NOMO-1 (cell line): ENCODE measurements at regions not wholly inside any gene's neighbourhood (a gene's known extent, or its start where the extent isn't known, plus 50 kb on each side); places are given as distances from the start of the nearest gene placed in this dataset.

Experiments
- DNase-seq, 2 experiments: peaks; one replicate each; lab custom pipeline; 2025; ENCODE audit not compliant: unreplicated experiment in 2 of 2; lab: John Stamatoyannopoulos, UW

DNA sequence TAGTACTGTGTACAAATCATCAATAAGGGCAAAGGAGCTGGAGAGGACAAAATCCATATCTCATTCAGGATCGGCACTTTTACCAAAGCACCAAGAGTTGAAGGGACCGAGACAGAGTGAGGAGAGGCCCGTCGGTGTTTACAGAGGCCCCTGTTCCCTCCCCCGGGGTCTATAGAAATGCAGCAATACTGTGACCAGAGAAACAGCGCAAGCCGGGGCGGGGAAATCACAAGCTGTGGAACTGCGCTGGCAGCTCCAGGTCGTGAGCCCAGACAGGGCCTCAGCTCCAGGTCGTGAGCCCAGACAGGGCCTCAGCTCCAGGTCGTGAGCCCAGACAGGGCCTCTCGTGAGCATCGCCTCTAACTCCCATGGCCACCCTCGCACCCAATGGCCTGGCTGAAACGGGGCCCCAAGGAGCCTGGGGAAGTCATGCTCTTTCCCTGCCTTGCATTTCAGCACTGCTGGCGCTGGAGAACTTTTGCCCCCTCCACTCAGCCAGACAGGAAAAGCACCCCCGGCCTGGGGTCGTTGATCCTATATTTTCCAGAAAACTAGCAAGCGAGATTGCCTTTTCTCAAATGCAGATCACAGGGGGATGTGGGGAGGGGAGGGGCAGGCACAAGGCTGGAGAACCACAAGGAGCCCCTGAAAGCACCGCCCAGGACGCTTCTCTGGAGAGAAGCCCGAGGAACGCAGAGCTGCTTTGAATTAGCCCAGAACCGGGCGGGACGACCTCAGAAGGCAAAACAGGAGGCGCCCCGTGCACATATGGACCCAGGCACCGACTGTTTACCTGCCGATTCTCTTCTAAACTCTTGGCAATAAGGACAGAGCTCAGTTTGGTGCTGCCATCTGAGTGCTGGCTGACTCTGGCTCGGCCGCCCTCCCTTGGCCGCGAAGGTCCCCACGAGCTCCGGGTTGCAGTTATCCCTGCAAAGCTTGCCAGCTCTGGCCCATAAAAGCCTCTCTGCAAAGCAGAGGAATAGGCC, 223.7 kb downstream of the ACKR3 start:
- DNase-seq, result no peak

DNA sequence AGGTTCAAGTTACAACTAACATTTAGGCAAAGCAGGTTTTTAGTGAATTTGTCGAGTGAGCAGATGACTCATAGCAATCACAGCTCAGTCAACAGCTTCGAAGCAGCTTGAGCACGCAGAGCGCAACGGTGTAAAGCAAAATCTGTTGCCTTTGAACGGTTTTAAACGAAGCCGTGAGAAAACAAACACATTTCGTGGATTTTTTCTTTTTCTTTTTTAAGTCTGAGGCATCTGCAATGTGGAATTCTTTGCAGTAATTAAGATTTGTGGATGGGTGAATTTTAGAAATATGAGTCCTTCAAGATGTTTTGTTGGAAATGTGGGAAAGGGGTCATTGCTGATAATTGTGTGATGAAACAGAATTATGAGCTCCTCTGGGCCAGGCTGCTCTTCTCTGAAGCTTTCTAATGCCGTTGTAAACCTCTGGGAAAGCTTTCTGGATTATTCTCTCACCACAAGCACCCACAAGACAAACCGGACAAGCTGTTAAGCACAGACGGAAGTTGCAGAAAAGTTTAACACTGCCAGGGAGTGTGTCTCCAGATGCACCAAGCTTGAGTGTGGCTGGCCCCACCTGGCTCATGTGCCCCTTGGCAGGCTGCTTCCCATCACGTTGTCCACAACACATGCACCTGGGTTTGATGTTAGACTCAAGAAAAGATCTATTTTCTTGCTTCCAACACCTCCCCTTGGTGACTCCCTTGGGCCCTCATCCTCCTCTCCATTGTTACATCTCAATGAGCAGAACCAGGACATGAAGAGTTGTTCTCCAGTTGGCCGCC, 224.7 kb downstream of the ACKR3 start:
- DNase-seq, result no peak

- no peak for DNase-seq
These were observed 225.7 kb downstream of the ACKR3 start for GRCh38 chr2:236795169-236795860.

- DNase-seq, result no peak
These were observed 226.2 kb downstream of the ACKR3 start for GRCh38 chr2:236795861-236796219.

- DNase-seq, result no peak
These were observed 226.6 kb downstream of the ACKR3 start for GRCh38 chr2:236796236-236796635.

GRCh38 chr2:236797411-236797810, 227.8 kb downstream of the ACKR3 start:
- DNase-seq, result no peak

DNA sequence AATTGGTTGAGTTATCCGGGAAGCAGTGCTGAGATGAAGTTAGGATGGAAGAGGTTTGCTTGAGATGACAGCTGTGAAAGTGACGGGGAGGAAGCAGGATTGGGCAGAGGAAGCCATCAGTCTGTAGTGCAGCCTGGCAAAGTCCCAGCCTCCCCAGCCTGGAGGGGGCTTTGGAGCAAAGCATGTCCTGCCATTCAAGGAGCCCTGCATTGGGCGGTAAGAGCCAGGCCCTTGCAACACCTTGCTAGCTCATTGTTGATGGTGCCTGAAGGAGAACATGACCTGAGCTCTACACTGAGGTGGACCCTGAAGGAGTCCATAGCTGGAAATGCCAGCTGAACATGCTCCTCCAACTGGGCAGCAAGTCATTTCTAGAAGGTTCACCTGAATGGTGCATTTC, 228.9 kb downstream of the ACKR3 start:
- no peak for DNase-seq

DNA sequence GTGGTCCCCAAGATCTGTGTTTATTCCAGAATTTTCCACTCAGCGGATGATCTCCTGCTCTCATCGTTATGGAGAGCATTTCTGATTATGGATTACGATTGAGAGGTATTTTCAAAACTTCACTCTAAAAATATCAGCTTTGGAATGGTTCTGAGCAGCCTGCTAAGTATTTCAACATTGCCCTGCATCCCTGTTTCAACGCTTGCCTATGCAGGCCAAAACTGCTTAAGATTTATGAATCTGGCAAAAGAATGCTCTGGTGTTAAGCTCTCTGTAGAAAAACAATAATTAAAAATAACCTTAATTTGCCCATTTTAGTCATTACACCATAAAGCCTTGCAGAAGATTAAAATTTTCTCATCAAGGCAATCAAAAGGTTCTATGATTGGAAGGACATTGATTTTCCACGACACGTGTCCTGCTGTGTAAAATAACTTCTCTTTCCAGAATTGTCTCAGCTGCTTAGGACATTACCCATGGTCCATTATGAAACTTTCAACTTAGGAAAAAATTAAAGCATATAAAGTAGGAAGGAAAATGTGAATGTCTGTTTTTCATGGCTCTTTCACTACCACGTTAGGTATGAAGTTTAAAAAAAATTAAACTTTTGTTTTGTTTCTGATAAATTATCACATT, 229.9 kb downstream of the ACKR3 start:
- DNase-seq, result no peak

DNA sequence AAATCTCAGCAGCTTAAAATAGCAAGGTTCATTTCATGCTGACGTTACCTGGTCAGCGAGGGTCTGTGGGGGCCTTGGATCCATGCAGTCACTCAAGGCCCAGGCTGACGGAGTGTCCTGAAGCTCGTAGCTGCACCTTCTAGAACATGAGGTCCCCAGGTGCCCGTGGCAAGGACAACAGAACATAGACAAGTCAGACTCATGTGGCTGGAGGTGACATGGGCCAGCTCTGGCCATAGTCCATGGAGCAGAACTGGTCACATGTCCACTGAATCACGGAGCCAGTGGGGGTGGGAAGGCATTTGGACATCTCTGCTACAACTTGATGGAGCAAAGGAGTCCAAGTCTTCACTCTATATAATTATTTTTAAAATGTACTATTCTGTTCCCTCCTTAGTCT, 233.2 kb downstream of the ACKR3 start:
- no peak for DNase-seq

GRCh38 chr2:236803621-236804020, 234.0 kb downstream of the ACKR3 start:
- no peak for DNase-seq

DNA sequence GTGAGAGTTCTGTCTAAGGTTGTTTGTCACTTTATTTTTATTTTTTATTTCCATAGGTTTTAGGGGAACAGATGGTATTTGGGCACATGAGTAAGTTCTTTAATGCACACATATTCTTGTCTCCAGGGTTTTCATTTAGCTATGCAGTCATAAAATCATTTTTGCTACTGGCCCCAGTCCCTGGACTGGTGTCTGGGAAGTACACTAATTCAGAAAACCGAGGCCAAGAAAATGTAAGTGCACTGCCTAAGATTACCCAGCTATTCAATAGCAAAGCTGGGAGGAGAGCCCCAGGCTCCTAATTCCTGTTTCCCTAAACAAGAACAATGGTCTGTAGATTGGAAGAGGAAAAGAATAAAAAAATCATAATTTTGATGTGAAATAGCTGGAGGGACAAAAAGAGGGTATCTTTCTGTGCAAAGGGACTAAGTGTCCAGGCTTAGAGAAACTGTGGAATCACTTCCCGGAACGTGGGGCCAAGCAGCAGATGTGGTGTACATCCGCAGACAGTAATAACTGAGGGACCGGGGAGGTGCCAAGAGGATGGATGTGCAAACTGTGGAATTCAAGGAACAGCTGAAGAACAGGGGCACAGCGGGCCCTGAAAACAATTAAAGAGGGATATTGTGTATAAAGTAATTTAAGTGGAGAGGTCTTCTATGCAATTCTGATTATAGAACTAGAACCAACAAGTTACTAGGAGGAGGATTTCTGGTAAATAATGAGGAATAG, 236.3 kb downstream of the ACKR3 start:
- no peak for DNase-seq

- peak; percentile 11 to 67 for DNase-seq
These were observed 240.1 kb downstream of the ACKR3 start for GRCh38 chr2:236809716-236810115.

DNA sequence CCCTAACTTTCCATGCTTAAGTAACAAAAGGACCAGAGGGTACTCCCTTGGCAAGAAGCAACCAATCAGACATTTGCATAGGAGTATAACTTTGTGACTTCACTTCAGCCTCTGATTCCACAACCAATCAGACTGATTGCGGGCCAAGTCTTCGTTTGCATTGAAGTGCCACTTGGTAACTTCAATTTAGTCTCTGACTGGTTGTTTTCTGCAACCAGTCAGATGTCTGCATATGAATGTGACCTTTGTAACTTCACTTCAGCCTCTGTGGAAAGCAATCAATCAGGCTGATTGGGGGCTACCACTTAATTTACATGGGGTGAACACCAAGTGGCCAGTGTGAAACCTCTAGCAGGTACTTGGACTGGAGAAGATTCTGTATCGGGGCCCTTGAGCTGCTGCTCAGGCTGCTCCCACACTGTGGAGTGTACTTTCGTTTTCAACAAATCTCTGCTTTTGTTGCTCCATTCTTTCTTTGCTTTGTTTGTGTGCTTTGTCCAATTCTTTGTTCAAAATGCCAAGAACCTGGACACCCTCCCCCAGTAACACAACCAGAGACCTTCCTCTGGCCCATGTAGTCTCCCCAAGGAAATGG, 241.5 kb downstream of the ACKR3 start:
- no peak for DNase-seq

DNA sequence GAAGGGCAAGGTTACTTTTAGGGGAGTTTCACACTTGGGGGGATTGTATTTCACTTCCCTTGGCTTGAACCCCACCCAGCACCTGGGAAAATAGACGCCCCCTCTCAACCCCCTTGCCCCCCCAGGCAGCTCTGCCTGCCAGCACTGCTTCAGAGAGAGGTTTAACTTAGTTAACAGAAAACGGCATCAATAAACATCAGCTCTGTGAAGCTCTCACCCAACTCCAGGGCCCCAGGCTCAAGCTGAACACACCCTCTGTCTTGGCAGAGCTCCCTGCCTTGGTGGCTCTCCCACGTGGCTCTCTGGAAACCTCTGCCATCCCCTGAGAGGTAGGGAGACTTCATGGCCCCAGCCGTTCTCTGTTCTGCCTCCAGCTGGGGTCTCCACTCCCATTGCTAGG, 244.1 kb downstream of the ACKR3 start:
- DNase-seq, result no peak

GRCh38 chr2:236814593-236814992, 245.0 kb downstream of the ACKR3 start:
- DNase-seq, result no peak

DNA sequence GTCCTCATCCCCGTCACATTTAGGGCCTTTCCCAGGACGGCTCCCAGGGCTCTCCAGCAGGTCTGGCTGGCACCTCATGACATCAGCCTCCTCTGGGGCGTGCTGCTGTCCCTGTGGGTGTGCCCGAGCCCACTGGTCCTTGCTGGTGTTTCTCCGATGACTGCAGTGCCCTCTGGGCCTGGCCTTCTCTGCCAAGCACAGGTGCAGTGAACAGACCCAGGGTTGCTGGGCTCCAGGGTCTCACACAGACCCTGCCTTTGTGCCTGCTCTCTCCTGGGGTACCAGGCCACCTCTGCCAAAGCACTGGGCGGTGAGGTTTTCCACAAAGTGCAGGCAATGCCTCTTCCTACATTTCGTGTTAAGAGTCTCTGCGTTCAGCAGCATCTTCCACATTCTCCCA, 246.1 kb downstream of the ACKR3 start:
- no peak for DNase-seq

DNA sequence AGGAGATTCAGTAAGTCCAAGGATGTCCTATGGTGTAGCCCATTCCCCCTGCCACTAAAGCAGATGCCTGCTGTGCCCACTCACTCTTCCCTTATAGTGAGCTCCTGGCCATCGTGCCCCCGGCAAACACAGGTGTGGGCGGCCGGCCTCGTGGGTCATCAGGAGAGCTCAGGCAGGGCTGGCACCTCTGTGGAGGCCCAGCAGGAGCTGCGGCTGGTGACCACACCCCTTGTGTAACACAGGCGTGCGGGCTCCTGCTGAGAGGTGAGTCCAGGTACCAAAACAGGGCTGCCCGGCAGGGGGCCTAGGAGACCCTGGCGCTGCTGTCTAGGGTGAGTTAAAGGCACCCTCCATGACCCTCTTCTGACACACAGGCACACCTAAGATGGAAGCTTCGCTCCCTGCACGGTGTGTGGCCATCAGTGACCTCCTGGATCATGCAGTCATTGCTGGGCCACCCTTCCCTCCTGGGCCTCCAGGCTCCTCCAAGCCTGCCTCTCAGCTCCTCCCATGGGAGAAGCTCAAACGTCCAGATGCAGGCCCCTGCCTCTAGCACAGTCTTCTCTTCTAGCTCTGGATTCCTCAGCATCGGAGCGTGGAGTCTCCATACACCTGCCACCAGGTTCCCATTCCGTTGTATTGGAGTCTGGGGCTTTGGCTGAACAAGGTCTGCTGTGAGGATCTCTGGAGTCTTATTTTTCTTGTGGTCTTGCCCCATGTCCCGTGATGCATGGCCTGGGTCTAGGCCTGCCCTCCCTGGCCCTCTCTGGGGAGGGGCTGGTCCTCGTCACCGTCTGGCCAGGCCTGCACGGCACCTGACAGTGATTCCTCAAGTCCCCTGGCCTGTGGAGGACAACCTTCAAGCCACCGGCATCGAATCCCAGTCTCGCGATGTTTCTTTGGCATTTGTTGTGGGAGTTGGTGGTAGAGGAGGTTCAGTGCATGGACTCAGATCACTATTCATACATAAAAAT, 246.9 kb downstream of the ACKR3 start:
- DNase-seq, result no peak

- no peak for DNase-seq
These were observed 248.8 kb downstream of the ACKR3 start for GRCh38 chr2:236818281-236819045.
